Neutrophil (primary cell): ENCODE measurements at regions not wholly inside any gene's neighbourhood (a gene's known extent, or its start where the extent isn't known, plus 50 kb on each side); places are given as distances from the start of the nearest gene placed in this dataset.

Experiments
- H3K27ac ChIP-seq: fragments of 200-600 bp; sonication (generic); 2 replicates; pipeline ENCODE4 v1.5.1; 2016; ENCODE audit warnings: mild to moderate bottlenecking, moderate library complexity
- H3K27me3 ChIP-seq: fragments of 200-600 bp; sonication (generic); 2 replicates; pipeline ENCODE4 v1.6.0; 2016; ENCODE audit warnings: mild to moderate bottlenecking
- H3K36me3 ChIP-seq: fragments of 200-600 bp; sonication (generic); 2 replicates; pipeline ENCODE4 v1.5.1; 2017
- H3K4me1 ChIP-seq, 2 experiments: fragments of 200-600 bp in 1 of 2; sonication (generic) in 1 of 2; 1 replicate in 1 of 2; 2 replicates in 1 of 2; pipeline versions ENCODE4 v1.5.1 to v1.6.1; 2013 to 2016; ENCODE audit warnings: low read depth in 1 of 2, low read length in 1 of 2, mild to moderate bottlenecking in 1 of 2, moderate library complexity in 1 of 2; ENCODE audit not compliant: control insufficient read depth in 1 of 2, insufficient read depth in 1 of 2
- H3K4me3 ChIP-seq, 2 experiments: fragments of 200-600 bp in 1 of 2; sonication (generic) in 1 of 2; 1 replicate in 1 of 2; 2 replicates in 1 of 2; pipeline ENCODE4 v1.5.1; 2013 to 2016; ENCODE audit warnings: low read depth in 1 of 2, low read length in 1 of 2, mild to moderate bottlenecking in 1 of 2, moderate library complexity in 1 of 2
- H3K9me3 ChIP-seq: fragments of 200-600 bp; sonication (generic); 2 replicates; pipeline ENCODE4 v1.5.1; 2016
- TF ChIP-seq, protein P1 (sequence below): fragments of 200-600 bp; sonication (generic); IDR thresholded peaks from 2 replicates; pipeline ENCODE4 v1.5.1; 2016; ENCODE audit warnings: antibody characterized with exemption

DNA sequence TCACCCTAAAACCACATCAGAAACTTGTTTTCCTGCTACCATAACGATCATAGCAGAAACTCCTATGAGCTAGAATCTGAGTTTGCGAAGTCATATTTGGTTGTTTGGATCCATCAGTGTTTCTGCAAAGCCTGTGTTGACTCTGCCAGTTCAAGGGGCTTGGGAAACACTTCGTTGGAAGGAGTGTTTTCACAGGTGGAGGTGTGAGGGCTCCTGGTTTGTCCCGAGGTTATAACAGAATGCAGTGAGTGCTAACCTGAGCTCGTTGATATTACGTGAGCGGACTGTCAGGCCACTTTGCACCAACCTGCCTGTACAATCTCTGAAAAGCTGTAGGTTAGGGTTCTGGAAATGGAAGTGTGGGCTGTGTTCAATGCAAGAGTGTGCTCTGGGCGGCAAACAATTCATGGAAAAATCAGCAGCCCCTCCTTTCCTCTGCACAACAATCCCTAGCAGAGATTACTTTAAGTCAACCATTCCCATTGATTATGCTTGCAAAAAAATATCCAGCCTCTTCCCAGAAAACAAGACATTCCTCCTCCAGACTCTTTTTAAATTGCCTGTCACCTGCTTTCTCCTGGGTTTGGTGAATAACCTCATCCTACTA, 622.0 kb downstream of the TYW1 start:
- Histone ChIP-seq H3K27ac (no peak overlapping the region), H3K4me1 (no peaks in the 10 kb centered on the region), H3K36me3 (no peaks in the 10 kb centered on the region), H3K27me3 (peaks cover 18% of the 10 kb centered on the region), H3K4me3 (no peak overlapping the region), H3K9me3 (no peaks in the 10 kb centered on the region)
- TF ChIP-seq, protein P1, sequence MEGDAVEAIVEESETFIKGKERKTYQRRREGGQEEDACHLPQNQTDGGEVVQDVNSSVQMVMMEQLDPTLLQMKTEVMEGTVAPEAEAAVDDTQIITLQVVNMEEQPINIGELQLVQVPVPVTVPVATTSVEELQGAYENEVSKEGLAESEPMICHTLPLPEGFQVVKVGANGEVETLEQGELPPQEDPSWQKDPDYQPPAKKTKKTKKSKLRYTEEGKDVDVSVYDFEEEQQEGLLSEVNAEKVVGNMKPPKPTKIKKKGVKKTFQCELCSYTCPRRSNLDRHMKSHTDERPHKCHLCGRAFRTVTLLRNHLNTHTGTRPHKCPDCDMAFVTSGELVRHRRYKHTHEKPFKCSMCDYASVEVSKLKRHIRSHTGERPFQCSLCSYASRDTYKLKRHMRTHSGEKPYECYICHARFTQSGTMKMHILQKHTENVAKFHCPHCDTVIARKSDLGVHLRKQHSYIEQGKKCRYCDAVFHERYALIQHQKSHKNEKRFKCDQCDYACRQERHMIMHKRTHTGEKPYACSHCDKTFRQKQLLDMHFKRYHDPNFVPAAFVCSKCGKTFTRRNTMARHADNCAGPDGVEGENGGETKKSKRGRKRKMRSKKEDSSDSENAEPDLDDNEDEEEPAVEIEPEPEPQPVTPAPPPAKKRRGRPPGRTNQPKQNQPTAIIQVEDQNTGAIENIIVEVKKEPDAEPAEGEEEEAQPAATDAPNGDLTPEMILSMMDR, result no peak

DNA sequence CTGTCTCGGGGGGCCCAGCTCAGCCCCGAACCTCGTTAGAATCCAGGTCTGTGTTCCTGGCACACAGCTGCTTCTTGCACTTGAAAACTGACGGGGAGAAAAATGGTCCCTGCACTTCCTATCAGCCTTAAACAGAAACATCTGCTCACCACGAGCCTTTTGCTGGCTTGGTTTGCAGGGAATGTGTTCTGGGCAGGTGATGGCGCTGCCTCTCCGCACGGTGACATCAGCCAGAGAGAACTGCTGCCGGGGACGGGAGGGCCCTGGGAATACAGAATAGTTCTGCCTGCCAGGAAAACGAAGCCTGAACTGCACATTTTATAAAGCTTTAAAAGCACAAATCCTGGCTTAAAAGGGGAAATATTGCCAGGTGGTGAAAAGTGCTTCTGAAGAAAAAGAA, 622.5 kb downstream of the TYW1 start:
- no peak overlapping the region for H3K27ac ChIP-seq
- no peaks in the 10 kb centered on the region for H3K4me1 ChIP-seq
- no peaks in the 10 kb centered on the region for H3K9me3 ChIP-seq
- peaks cover 18% of the 10 kb centered on the region for H3K27me3 ChIP-seq
- TF ChIP-seq, protein P1, result no peak
- H3K36me3 ChIP-seq, result no peaks in the 10 kb centered on the region
- no peak overlapping the region for H3K4me3 ChIP-seq

DNA sequence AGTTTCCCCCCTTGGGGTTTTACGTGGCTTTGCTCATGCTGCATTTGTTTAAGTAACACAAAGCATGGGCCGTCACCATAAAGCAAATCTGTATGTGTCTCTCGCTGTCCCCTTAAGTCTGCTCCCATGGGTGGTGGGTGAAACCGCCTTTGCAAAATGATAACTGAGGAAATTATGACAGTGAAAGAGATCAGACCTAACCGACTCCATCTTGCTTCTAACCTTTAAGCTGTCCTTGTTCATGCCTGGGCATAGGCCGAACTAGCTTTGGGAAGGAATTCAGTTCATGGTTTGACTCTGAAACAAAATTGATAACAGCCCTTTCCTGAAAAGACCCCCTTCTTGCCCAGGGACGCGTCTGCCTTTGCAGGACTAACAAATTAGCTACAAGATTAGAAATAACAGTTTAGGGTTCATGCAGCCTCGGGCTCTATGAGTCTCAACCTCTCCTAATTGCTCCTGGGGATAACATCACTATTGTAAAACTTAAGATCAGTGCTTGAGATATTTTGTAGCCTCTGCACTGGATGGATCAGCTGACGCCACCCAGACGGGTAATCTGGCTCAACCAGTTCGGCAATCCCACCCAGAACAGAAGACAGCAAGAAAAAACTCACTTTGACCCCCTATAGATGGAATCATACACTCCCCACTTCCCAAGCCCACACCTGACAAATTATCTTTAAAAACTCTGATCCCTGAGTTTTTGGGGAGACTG, 623.7 kb downstream of the TYW1 start:
- TF ChIP-seq, protein P1, result no peak
- H3K9me3 ChIP-seq, result no peaks in the 10 kb centered on the region
- no peak overlapping the region for H3K4me3 ChIP-seq
- no peaks in the 10 kb centered on the region for H3K4me1 ChIP-seq
- H3K36me3 ChIP-seq, result no peaks in the 10 kb centered on the region
- H3K27me3 ChIP-seq, result peaks cover 18% of the 10 kb centered on the region
- H3K27ac ChIP-seq, result no peak overlapping the region

DNA sequence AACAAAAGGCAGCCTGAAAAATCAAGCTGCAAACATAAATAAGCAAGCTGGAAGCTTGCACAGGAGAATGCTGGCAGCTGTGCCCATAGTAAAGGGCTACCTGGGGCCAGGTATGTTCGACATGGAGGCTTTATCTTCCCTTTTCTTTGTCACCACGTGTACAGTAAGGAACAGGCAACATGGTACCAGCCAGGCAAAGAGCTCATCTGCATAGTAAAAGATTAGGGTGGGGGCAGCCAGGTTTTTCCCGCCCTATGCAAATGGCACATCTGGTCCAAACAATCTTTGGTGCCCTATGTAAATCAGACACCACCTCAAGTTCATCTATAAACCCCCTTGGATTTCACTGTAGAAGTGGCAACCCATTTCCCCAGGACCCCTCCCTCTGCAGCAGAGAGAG, 625.1 kb downstream of the TYW1 start:
- H3K36me3 ChIP-seq, result no peaks in the 10 kb centered on the region
- TF ChIP-seq, protein P1, result no peak
- H3K27me3 ChIP-seq, result peaks cover 18% of the 10 kb centered on the region
- no peaks in the 10 kb centered on the region for H3K4me1 ChIP-seq
- H3K9me3 ChIP-seq, result no peaks in the 10 kb centered on the region
- H3K27ac ChIP-seq, result no peak overlapping the region
- no peak overlapping the region for H3K4me3 ChIP-seq

DNA sequence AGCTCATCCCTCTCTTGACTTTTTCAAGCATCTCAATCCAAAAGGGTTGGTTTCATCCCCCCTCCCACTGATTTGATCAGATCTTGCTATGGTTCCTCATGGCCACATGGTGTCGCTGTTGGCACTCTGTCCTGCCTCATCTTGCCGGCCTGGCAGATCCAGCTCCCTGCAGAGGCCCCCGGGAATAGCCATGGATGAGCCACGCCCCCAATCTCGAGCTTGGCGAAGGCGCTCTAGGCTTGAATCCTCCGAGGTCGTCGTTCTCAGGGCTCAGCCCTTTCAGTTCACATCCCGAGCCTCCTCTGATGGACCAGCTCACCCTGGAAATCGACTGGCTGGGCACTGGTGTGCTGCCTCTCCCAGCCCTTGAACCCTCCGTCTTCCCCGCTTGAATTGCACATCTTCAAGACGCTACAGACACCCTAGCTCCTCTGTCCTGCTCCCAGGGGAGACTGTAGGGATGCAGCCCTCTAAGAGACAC, 628.7 kb downstream of the TYW1 start:
- Histone ChIP-seq H3K4me3 (no peak overlapping the region), H3K9me3 (no peaks in the 10 kb centered on the region), H3K27ac (no peak overlapping the region), H3K27me3 (no peaks in the 10 kb centered on the region), H3K4me1 (no peaks in the 10 kb centered on the region), H3K36me3 (no peaks in the 10 kb centered on the region)
- TF ChIP-seq, protein P1, result no peak
